ENCODE measurements at regions not wholly inside any gene's neighbourhood (a gene's known extent, or its start where the extent isn't known, plus 50 kb on each side); places are given as distances from the start of the nearest gene placed in this dataset.

DNA sequence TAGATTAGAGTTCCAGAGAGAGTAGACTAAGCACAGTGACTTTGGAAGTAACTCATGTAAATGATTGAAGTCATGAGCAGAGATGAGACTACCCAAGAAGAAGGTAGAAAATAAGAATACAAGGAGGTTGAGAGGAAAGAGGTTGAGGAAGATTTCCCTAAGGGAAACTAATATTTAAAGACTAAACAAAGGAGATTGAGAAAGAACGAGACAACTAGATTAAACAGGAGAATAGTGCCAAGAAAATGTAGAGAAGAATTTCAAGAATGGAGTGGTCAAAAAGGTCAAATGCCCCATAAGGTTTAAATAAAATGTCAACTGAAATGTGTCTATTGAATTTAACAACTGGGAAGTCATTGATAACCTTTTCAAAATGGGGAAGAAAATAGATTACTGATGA, 59.0 kb downstream of the RPS29 start:
- Histone ChIP-seq H3K9me3 (ENCODE audit: control insufficient read depth in 4 of 4, low read length in 3 of 4) (no peaks in the 10 kb centered on the region), H3K4me3 (ENCODE audit: low read depth in 1 of 3, low read length in 3 of 3) (no peak overlapping the region), H3K36me3 (ENCODE audit: control insufficient read depth in 4 of 4, insufficient read depth in 3 of 4, low read depth in 1 of 4, low read length in 3 of 4) (no peaks in the 10 kb centered on the region), H3K9ac (ENCODE audit: low read depth in 1 of 2, low read length in 2 of 2) (no peak overlapping the region), H3K27me3 (ENCODE audit: control insufficient read depth in 4 of 4, insufficient read depth in 4 of 4, low read length in 3 of 4) (no peaks in the 10 kb centered on the region), H3K4me1 (ENCODE audit: control insufficient read depth in 4 of 4, insufficient read depth in 4 of 4, low read length in 3 of 4) (no peaks in the 10 kb centered on the region), H3K27ac (ENCODE audit: low read depth in 1 of 2, low read length in 2 of 2) (no peak overlapping the region)
- WGBS: 46% methylated on average over 1 of the region's 1 CpG
- DNase-seq (ENCODE audit: low spot score): no peak
- TF ChIP-seq, protein P1, sequence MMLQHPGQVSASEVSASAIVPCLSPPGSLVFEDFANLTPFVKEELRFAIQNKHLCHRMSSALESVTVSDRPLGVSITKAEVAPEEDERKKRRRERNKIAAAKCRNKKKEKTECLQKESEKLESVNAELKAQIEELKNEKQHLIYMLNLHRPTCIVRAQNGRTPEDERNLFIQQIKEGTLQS (IDR thresholded peaks at IDR 0.05): no peak
- TF ChIP-seq JUND (IDR thresholded peaks at IDR 0.05): no peak
- TF ChIP-seq FOXA1 (IDR thresholded peaks at IDR 0.05): no peak
- TF ChIP-seq RAD21 (IDR thresholded peaks at IDR 0.05): no peak
- TF ChIP-seq EGR1 (IDR thresholded peaks at IDR 0.05; ENCODE audit: low read depth in 2 of 2): no peak
- TF ChIP-seq NR2F2 (IDR thresholded peaks at IDR 0.05): no peak

DNA sequence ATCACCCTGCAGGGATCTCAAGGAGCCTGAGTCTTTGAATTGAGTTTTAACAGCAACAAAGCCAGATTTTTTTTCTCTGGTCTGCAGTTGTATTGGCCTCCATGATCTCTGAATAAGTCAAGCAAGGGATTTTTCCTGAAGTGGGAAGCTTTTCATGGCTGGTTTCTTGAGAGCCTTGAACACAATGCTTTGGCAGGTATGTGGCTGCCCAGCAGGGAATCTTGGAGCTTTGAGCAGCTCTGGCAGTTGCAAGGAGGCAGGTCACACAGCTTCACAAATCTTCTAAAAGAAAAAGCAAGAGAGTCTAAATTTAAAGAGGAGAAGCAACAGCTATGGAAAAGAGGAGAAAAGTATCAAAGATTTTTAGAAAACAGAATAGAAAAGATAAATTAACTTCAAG, 60.1 kb downstream of the RPS29 start:
- Histone ChIP-seq H3K27ac (ENCODE audit: low read depth in 1 of 2, low read length in 2 of 2) (no peak overlapping the region), H3K4me1 (ENCODE audit: control insufficient read depth in 4 of 4, insufficient read depth in 4 of 4, low read length in 3 of 4) (no peaks in the 10 kb centered on the region), H3K4me3 (ENCODE audit: low read depth in 1 of 3, low read length in 3 of 3) (no peak overlapping the region), H3K9me3 (ENCODE audit: control insufficient read depth in 4 of 4, low read length in 3 of 4) (no peaks in the 10 kb centered on the region), H3K9ac (ENCODE audit: low read depth in 1 of 2, low read length in 2 of 2) (no peak overlapping the region), H3K36me3 (ENCODE audit: control insufficient read depth in 4 of 4, insufficient read depth in 3 of 4, low read depth in 1 of 4, low read length in 3 of 4) (no peaks in the 10 kb centered on the region), H3K27me3 (ENCODE audit: control insufficient read depth in 4 of 4, insufficient read depth in 4 of 4, low read length in 3 of 4) (no peaks in the 10 kb centered on the region)
- DNase-seq (ENCODE audit: low spot score): no peak
- TF ChIP-seq HNF4A (conservative IDR thresholded peaks at IDR 0.05): no peak
- TF ChIP-seq, protein P2, sequence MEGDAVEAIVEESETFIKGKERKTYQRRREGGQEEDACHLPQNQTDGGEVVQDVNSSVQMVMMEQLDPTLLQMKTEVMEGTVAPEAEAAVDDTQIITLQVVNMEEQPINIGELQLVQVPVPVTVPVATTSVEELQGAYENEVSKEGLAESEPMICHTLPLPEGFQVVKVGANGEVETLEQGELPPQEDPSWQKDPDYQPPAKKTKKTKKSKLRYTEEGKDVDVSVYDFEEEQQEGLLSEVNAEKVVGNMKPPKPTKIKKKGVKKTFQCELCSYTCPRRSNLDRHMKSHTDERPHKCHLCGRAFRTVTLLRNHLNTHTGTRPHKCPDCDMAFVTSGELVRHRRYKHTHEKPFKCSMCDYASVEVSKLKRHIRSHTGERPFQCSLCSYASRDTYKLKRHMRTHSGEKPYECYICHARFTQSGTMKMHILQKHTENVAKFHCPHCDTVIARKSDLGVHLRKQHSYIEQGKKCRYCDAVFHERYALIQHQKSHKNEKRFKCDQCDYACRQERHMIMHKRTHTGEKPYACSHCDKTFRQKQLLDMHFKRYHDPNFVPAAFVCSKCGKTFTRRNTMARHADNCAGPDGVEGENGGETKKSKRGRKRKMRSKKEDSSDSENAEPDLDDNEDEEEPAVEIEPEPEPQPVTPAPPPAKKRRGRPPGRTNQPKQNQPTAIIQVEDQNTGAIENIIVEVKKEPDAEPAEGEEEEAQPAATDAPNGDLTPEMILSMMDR (IDR thresholded peaks at IDR 0.05; ENCODE audit: low read depth, low read length, missing input control): no peak
- TF ChIP-seq EGR1 (IDR thresholded peaks at IDR 0.05; ENCODE audit: low read depth in 2 of 2): no peak
- no peak for TF ChIP-seq SP1 (IDR thresholded peaks at IDR 0.05)
- TF ChIP-seq GABPA (IDR thresholded peaks at IDR 0.05 in 1 of 2, conservative IDR thresholded peaks at IDR 0.05 in 1 of 2): no peak
- no peak for TF ChIP-seq TAF1 (conservative IDR thresholded peaks at IDR 0.05)
- TF ChIP-seq RXRA (IDR thresholded peaks at IDR 0.05): no peak
- TF ChIP-seq, protein P3, sequence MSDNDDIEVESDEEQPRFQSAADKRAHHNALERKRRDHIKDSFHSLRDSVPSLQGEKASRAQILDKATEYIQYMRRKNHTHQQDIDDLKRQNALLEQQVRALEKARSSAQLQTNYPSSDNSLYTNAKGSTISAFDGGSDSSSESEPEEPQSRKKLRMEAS (IDR thresholded peaks at IDR 0.05): no peak
- TF ChIP-seq, protein P4, sequence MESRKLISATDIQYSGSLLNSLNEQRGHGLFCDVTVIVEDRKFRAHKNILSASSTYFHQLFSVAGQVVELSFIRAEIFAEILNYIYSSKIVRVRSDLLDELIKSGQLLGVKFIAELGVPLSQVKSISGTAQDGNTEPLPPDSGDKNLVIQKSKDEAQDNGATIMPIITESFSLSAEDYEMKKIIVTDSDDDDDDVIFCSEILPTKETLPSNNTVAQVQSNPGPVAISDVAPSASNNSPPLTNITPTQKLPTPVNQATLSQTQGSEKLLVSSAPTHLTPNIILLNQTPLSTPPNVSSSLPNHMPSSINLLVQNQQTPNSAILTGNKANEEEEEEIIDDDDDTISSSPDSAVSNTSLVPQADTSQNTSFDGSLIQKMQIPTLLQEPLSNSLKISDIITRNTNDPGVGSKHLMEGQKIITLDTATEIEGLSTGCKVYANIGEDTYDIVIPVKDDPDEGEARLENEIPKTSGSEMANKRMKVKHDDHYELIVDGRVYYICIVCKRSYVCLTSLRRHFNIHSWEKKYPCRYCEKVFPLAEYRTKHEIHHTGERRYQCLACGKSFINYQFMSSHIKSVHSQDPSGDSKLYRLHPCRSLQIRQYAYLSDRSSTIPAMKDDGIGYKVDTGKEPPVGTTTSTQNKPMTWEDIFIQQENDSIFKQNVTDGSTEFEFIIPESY (IDR thresholded peaks at IDR 0.05): no peak
- no peak for TF ChIP-seq JUND (IDR thresholded peaks at IDR 0.05)
- TF ChIP-seq NR2F2 (IDR thresholded peaks at IDR 0.05): no peak
- TF ChIP-seq YY1 (IDR thresholded peaks at IDR 0.05): no peak
- TF ChIP-seq, protein P1 (IDR thresholded peaks at IDR 0.05): no peak
- TF ChIP-seq, protein P5, sequence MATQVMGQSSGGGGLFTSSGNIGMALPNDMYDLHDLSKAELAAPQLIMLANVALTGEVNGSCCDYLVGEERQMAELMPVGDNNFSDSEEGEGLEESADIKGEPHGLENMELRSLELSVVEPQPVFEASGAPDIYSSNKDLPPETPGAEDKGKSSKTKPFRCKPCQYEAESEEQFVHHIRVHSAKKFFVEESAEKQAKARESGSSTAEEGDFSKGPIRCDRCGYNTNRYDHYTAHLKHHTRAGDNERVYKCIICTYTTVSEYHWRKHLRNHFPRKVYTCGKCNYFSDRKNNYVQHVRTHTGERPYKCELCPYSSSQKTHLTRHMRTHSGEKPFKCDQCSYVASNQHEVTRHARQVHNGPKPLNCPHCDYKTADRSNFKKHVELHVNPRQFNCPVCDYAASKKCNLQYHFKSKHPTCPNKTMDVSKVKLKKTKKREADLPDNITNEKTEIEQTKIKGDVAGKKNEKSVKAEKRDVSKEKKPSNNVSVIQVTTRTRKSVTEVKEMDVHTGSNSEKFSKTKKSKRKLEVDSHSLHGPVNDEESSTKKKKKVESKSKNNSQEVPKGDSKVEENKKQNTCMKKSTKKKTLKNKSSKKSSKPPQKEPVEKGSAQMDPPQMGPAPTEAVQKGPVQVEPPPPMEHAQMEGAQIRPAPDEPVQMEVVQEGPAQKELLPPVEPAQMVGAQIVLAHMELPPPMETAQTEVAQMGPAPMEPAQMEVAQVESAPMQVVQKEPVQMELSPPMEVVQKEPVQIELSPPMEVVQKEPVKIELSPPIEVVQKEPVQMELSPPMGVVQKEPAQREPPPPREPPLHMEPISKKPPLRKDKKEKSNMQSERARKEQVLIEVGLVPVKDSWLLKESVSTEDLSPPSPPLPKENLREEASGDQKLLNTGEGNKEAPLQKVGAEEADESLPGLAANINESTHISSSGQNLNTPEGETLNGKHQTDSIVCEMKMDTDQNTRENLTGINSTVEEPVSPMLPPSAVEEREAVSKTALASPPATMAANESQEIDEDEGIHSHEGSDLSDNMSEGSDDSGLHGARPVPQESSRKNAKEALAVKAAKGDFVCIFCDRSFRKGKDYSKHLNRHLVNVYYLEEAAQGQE (IDR thresholded peaks at IDR 0.05): no peak
- no peak for TF ChIP-seq FOXA2 (IDR thresholded peaks at IDR 0.05)
- TF ChIP-seq FOXA1 (IDR thresholded peaks at IDR 0.05): no peak
- no peak for TF ChIP-seq RAD21 (IDR thresholded peaks at IDR 0.05)
